CD14-positive monocyte (primary cell): ENCODE measurements at regions not wholly inside any gene's neighbourhood (a gene's known extent, or its start where the extent isn't known, plus 50 kb on each side); places are given as distances from the start of the nearest gene placed in this dataset.

ENCODE experiments used
- DNase-seq, 3 donors: peaks; one replicate each; pipeline ENCODE4 v3.0.0-alpha.2; 2011 to 2022
- H2AFZ ChIP-seq: 2 replicates; pipeline ENCODE4 v1.6.0; 2012; ENCODE audit warnings: mild to moderate bottlenecking, low read depth, low read length, inconsistent platforms; ENCODE audit not compliant: insufficient read depth, poor library complexity, severe bottlenecking
- H3K27ac ChIP-seq, 2 donors: 1 replicate in 1 of 2; 2 replicates in 1 of 2; pipeline ENCODE4 v1.5.1; 2012 to 2013; ENCODE audit warnings: low read length in 2 of 2, control low read depth in 1 of 2, inconsistent platforms in 1 of 2, low read depth in 1 of 2, mild to moderate bottlenecking in 1 of 2
- H3K27me3 ChIP-seq, 2 donors: one replicate each; pipeline versions ENCODE4 v1.6.0 to v1.6.1; 2011 to 2013; ENCODE audit warnings: low read length in 2 of 2; ENCODE audit not compliant: control insufficient read depth in 2 of 2, insufficient read depth in 2 of 2
- H3K36me3 ChIP-seq, 2 donors: replicated peaks in 1 of 2; 1 replicate in 1 of 2; 2 replicates in 1 of 2; pipeline versions ENCODE4 v1.5.1 to v1.6.1; 2012 to 2013; ENCODE audit warnings: low read length in 2 of 2, control low read depth in 1 of 2, inconsistent platforms in 1 of 2, mild to moderate bottlenecking in 1 of 2; ENCODE audit not compliant: insufficient read depth in 2 of 2, control insufficient read depth in 1 of 2
- H3K4me1 ChIP-seq, 2 donors: 1 replicate in 1 of 2; 2 replicates in 1 of 2; pipeline versions ENCODE4 v1.5.1 to v1.6.1; 2012 to 2013; ENCODE audit warnings: low read length in 2 of 2, control low read depth in 1 of 2, inconsistent platforms in 1 of 2, mild to moderate bottlenecking in 1 of 2, moderate library complexity in 1 of 2; ENCODE audit not compliant: insufficient read depth in 2 of 2, control insufficient read depth in 1 of 2
- H3K4me2 ChIP-seq: replicated peaks from 2 replicates; pipeline ENCODE3; 2012; ENCODE audit warnings: low read length, moderate library complexity, mild to moderate bottlenecking; ENCODE audit not compliant: poor library complexity, severe bottlenecking; ENCODE audit errors: extremely low read depth
- H3K4me3 ChIP-seq, 3 experiments: fragments of 200-600 bp in 1 of 3; sonication (generic) in 1 of 3; replicated peaks in 1 of 3; 1 replicate in 2 of 3; 2 replicates in 1 of 3; pipeline ENCODE4 v1.5.1; 2011 to 2013; ENCODE audit warnings: low read length in 3 of 3, mild to moderate bottlenecking in 3 of 3, control low read depth in 2 of 3, low read depth in 2 of 3, inconsistent platforms in 1 of 3, moderate library complexity in 1 of 3
- H3K79me2 ChIP-seq: 2 replicates; pipeline ENCODE4 v1.6.0; 2012; ENCODE audit warnings: mild to moderate bottlenecking, control low read depth, inconsistent platforms, low read length, moderate library complexity; ENCODE audit not compliant: insufficient read depth
- H3K9ac ChIP-seq: 2 replicates; pipeline ENCODE4 v1.6.0; 2017; ENCODE audit warnings: low read length, mild to moderate bottlenecking; ENCODE audit not compliant: insufficient read depth, poor library complexity, severe bottlenecking
- H3K9me3 ChIP-seq, 2 donors: replicated peaks in 1 of 2; 1 replicate in 1 of 2; 2 replicates in 1 of 2; pipeline versions ENCODE4 v1.5.1 to v1.6.1; 2012 to 2013; ENCODE audit warnings: low read length in 2 of 2, control low read depth in 1 of 2; ENCODE audit not compliant: control insufficient read depth in 1 of 2, insufficient read depth in 1 of 2
- H4K20me1 ChIP-seq: 2 replicates; pipeline ENCODE4 v1.6.0; 2012; ENCODE audit warnings: mild to moderate bottlenecking, low read length, control low read depth, moderate library complexity; ENCODE audit not compliant: insufficient read depth
- H3K27ac Mint-ChIP-seq, 7 donors: one replicate each; pipeline ENCODE4 v1.8.0; 2020; ENCODE audit warnings: mild to moderate bottlenecking in 7 of 7, mixed read lengths in 7 of 7, moderate library complexity in 6 of 7, inconsistent platforms in 2 of 7
- H3K27me3 Mint-ChIP-seq, 3 donors: one replicate each; pipeline ENCODE4 v1.8.0; 2021 to 2022; ENCODE audit warnings: low read depth in 3 of 3, mild to moderate bottlenecking in 3 of 3, mixed read lengths in 3 of 3, moderate library complexity in 3 of 3, inconsistent platforms in 1 of 3
- H3K36me3 Mint-ChIP-seq, 2 donors: one replicate each; pipeline ENCODE4 v1.8.0; 2020; ENCODE audit warnings: mixed read lengths in 2 of 2, inconsistent platforms in 1 of 2, mild to moderate bottlenecking in 1 of 2
- H3K4me1 Mint-ChIP-seq: one replicate; pipeline ENCODE4 v1.8.0; 2020; ENCODE audit warnings: mild to moderate bottlenecking, mixed read lengths
- H3K4me3 Mint-ChIP-seq, 2 donors: one replicate each; pipeline ENCODE4 v1.8.0; 2020; ENCODE audit warnings: mild to moderate bottlenecking in 2 of 2, mixed read lengths in 2 of 2, moderate library complexity in 1 of 2
- H3K9me3 Mint-ChIP-seq, 7 donors: one replicate each; pipeline ENCODE4 v1.8.0; 2020 to 2022; ENCODE audit warnings: mixed read lengths in 7 of 7, mild to moderate bottlenecking in 6 of 7, moderate library complexity in 6 of 7, inconsistent platforms in 2 of 7
- CTCF ChIP-seq: fragments of 200-600 bp; IDR thresholded peaks from one replicate; pipeline ENCODE4 v1.8.0; 2022; ENCODE audit warnings: antibody characterized with exemption, mild to moderate bottlenecking
- WGBS: methylation state at CpG from one replicate; pipeline ENCODE4 v1.1.5; 2013; ENCODE audit warnings: missing lambda C conversion rate; ENCODE audit not compliant: insufficient coverage; 5-methylcytosine and 5-hydroxymethylcytosine counted together
- intact Hi-C, 2 donors: fragments of 100-400 bp; cut with micrococcal nuclease; formaldehyde crosslinking; loops; one replicate each; pipeline versions ENCODE4 v1.15.0 to v1.15.1; 2023

GRCh38 chr10:71084061-71084817, 128.1 kb upstream of the UNC5B start:
- no peaks in the 10 kb centered on the region for H3K27me3 Mint-ChIP-seq
- no peaks in the 10 kb centered on the region for H3K4me1 ChIP-seq
- H4K20me1 ChIP-seq = no peaks in the 10 kb centered on the region
- H3K36me3 ChIP-seq = no peaks in the 10 kb centered on the region
- no peaks in the 10 kb centered on the region for H3K36me3 Mint-ChIP-seq
- no peak overlapping the region for H3K9ac ChIP-seq
- intact Hi-C loops = no loop called here
- no peaks in the 10 kb centered on the region for H3K9me3 ChIP-seq
- H3K4me3 ChIP-seq = no peak overlapping the region
- H3K27ac ChIP-seq = no peak overlapping the region
- no peak overlapping the region for H2AFZ ChIP-seq
- DNase-seq = no peak
- H3K27me3 ChIP-seq = no peaks in the 10 kb centered on the region
- H3K4me2 ChIP-seq = no peak overlapping the region
- 95% methylated on average over 3 of the region's 10 CpGs for WGBS
- no peak for TF ChIP-seq CTCF
- no peak overlapping the region for H3K27ac Mint-ChIP-seq
- no peaks in the 10 kb centered on the region for H3K79me2 ChIP-seq
- no peak overlapping the region for H3K4me3 Mint-ChIP-seq
- H3K4me1 Mint-ChIP-seq = peaks cover 2% of the 10 kb centered on the region
- H3K9me3 Mint-ChIP-seq = no peaks in the 10 kb centered on the region

DNA sequence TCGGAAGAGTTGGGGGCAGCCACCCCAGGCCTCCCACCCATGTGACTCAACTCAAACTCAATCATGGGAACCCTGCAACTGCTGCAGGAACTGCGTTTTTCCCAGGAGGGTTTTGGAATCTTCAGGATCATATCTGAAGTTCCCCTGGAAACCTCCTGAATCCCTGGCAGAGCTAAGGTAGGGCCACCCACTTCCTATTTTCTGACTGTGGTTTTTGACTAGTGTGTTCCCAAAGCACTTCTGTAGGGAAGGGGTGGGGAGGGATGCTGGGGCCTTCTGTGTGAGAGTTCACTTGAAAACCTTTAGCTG, 127.6 kb upstream of the UNC5B start:
- 93% methylated on average over 2 of the region's 2 CpGs for WGBS
- DNase-seq = no peak
- TF ChIP-seq CTCF = no peak

More for the DNA sequence above, 127.6 kb upstream of the UNC5B start:
- Histone ChIP-seq H3K9ac (no peak overlapping the region), H3K9me3 (no peaks in the 10 kb centered on the region), H3K4me3 (no peak overlapping the region), H3K79me2 (no peaks in the 10 kb centered on the region), H3K27me3 (no peaks in the 10 kb centered on the region), H3K36me3 (no peaks in the 10 kb centered on the region), H3K4me1 (no peaks in the 10 kb centered on the region), H3K4me2 (no peak overlapping the region), H2AFZ (no peak overlapping the region), H4K20me1 (no peaks in the 10 kb centered on the region), H3K27ac (no peak overlapping the region)
- no peaks in the 10 kb centered on the region for H3K27me3 Mint-ChIP-seq
- H3K27ac Mint-ChIP-seq = no peak overlapping the region
- H3K36me3 Mint-ChIP-seq = no peaks in the 10 kb centered on the region
- H3K9me3 Mint-ChIP-seq = no peaks in the 10 kb centered on the region
- no peak overlapping the region for H3K4me3 Mint-ChIP-seq
- peaks cover 2% of the 10 kb centered on the region for H3K4me1 Mint-ChIP-seq
- intact Hi-C loops = no loop called here
